SK-N-SH treated with all-trans-retinoic acid at 6 μM for 48 hours (cell line): ENCODE measurements at regions not wholly inside any gene's neighbourhood (a gene's known extent, or its start where the extent isn't known, plus 50 kb on each side); places are given as distances from the start of the nearest gene placed in this dataset.

Experiments used
- ATAC-seq: fragments of 200-7000 bp; cut with Tn5 transposase; 3 replicates; pipeline ENCODE4 v1.9.1; 2020; ENCODE audit warnings: mild to moderate bottlenecking, moderate library complexity
- ARNTL ChIP-seq: fragments of 450-650 bp; formaldehyde crosslinking; IDR thresholded peaks from 2 replicates; pipeline ENCODE4 v1.5.0; 2020; ENCODE audit warnings: low read depth, mild to moderate bottlenecking, moderate library complexity, borderline replicate concordance
- CREB5 ChIP-seq: fragments of 250-450 bp; sonication (Bioruptor Pico); IDR thresholded peaks from 2 replicates; pipeline ENCODE4 v1.5.1; 2020; ENCODE audit warnings: low read depth, mild to moderate bottlenecking, moderate library complexity
- CSDC2 ChIP-seq: fragments of 250-450 bp; sonication (Bioruptor Pico); IDR thresholded peaks from 2 replicates; pipeline ENCODE4 v1.5.0; 2020; ENCODE audit warnings: mild to moderate bottlenecking, moderate library complexity
- CSRNP3 ChIP-seq: fragments of 250-450 bp; sonication (Bioruptor Pico); IDR thresholded peaks from 2 replicates; pipeline ENCODE4 v1.5.1; 2021; ENCODE audit warnings: mild to moderate bottlenecking, moderate library complexity
- ESRRG ChIP-seq: fragments of 250-450 bp; sonication (Bioruptor Pico); IDR thresholded peaks from 2 replicates; pipeline ENCODE4 v1.6.1; 2021; ENCODE audit warnings: mild to moderate bottlenecking
- GLIS3 ChIP-seq: fragments of 250-450 bp; sonication (Bioruptor Pico); IDR thresholded peaks from 2 replicates; pipeline ENCODE4 v1.5.0; 2020; ENCODE audit warnings: mild to moderate bottlenecking, moderate library complexity
- ISL1 ChIP-seq: fragments of 250-450 bp; sonication (Bioruptor Pico); IDR thresholded peaks from 2 replicates; pipeline ENCODE4 v2.1.2; 2022; ENCODE audit warnings: mild to moderate bottlenecking, moderate library complexity
- OSR1 ChIP-seq: fragments of 250-450 bp; sonication (Bioruptor Pico); IDR thresholded peaks from 2 replicates; pipeline ENCODE4 v1.8.0; 2022; ENCODE audit warnings: moderate library complexity, mild to moderate bottlenecking, inconsistent platforms
- POU6F1 ChIP-seq: fragments of 250-450 bp; sonication (Bioruptor Pico); IDR thresholded peaks from 2 replicates; pipeline ENCODE4 v1.8.0; 2021; ENCODE audit warnings: low read depth, mild to moderate bottlenecking, moderate library complexity, borderline replicate concordance
- PPARA ChIP-seq: fragments of 250-450 bp; sonication (Bioruptor Pico); IDR thresholded peaks from 2 replicates; pipeline ENCODE4 v1.5.0; 2020; ENCODE audit warnings: mild to moderate bottlenecking, borderline replicate concordance
- RARB ChIP-seq: fragments of 250-450 bp; sonication (Bioruptor Pico); IDR thresholded peaks from 2 replicates; pipeline ENCODE4 v1.8.0; 2021; ENCODE audit warnings: mild to moderate bottlenecking, moderate library complexity
- TCF4 ChIP-seq: fragments of 250-450 bp; sonication (Bioruptor Pico); IDR thresholded peaks from 2 replicates; pipeline ENCODE4 v1.8.0; 2021; ENCODE audit warnings: mild to moderate bottlenecking, moderate library complexity, borderline replicate concordance
- TOX ChIP-seq: fragments of 250-450 bp; sonication (Bioruptor Pico); IDR thresholded peaks from 2 replicates; pipeline ENCODE4 v1.8.0; 2021; ENCODE audit warnings: mild to moderate bottlenecking, moderate library complexity, borderline replicate concordance
- TSHZ2 ChIP-seq: fragments of 250-450 bp; sonication (Bioruptor Pico); IDR thresholded peaks from 2 replicates; pipeline ENCODE4 v1.5.0; 2020; ENCODE audit warnings: mild to moderate bottlenecking, moderate library complexity
- ZC3H10 ChIP-seq: fragments of 250-450 bp; sonication (Bioruptor Pico); IDR thresholded peaks from 2 replicates; pipeline ENCODE4 v1.5.1; 2021; ENCODE audit warnings: mild to moderate bottlenecking, moderate library complexity
- ZFP3 ChIP-seq: fragments of 250-450 bp; sonication (Bioruptor Pico); IDR thresholded peaks from 2 replicates; pipeline ENCODE4 v1.5.0; 2020; ENCODE audit warnings: mild to moderate bottlenecking, moderate library complexity
- ZFP30 ChIP-seq: fragments of 450-650 bp; formaldehyde crosslinking; IDR thresholded peaks from 2 replicates; pipeline ENCODE4 v1.5.0; 2022; ENCODE audit warnings: mild to moderate bottlenecking, moderate library complexity
- ZNF565 ChIP-seq: fragments of 450-650 bp; formaldehyde crosslinking; conservative IDR thresholded peaks from 2 replicates; pipeline ENCODE4 v1.5.0; 2020; ENCODE audit warnings: low read depth, mild to moderate bottlenecking, moderate library complexity
- ZNF70 ChIP-seq: fragments of 450-650 bp; formaldehyde crosslinking; IDR thresholded peaks from 2 replicates; pipeline ENCODE4 v1.5.0; 2020; ENCODE audit warnings: mild to moderate bottlenecking, moderate library complexity

GRCh38 chr3:184477940-184478339, 83.6 kb upstream of the EPHB3 start:
- no peak for ATAC-seq
- TF ChIP-seq ZNF70 (no peak), TOX (CRISPR knock-in tag) (no peak), CREB5 (no peak), ZC3H10 (CRISPR knock-in tag) (no peak), ZFP3 (CRISPR knock-in tag) (no peak), ISL1 (no peak), ESRRG (no peak)
- TF ChIP-seq, all 23 proteins: peak for 0

GRCh38 chr3:184479426-184480126, 82.0 kb upstream of the EPHB3 start:
- no peak for TF ChIP-seq ZNF70
- no peak for TF ChIP-seq ZFP3 (CRISPR knock-in tag)
- TF ChIP-seq CREB5, result no peak
- TF ChIP-seq TOX (CRISPR knock-in tag), result no peak
- no peak for TF ChIP-seq ZNF565 (CRISPR knock-in tag)
- no peak for TF ChIP-seq OSR1 (CRISPR knock-in tag)
- ATAC-seq, result no peak

GRCh38 chr3:184480831-184481230, 80.8 kb upstream of the EPHB3 start:
- TF ChIP-seq ZNF70, result no peak
- no peak for TF ChIP-seq POU6F1
- no peak for TF ChIP-seq ZFP3 (CRISPR knock-in tag)
- TF ChIP-seq TOX (CRISPR knock-in tag), result no peak
- TF ChIP-seq OSR1 (CRISPR knock-in tag), result no peak
- no peak for TF ChIP-seq PPARA (CRISPR knock-in tag)
- no peak for TF ChIP-seq GLIS3 (CRISPR knock-in tag)
- TF ChIP-seq ZFP30, result no peak
- no peak for TF ChIP-seq RARB (CRISPR knock-in tag)
- no peak for ATAC-seq

- no peak for ATAC-seq
Measured at GRCh38 chr3:184481984-184482671, 79.5 kb upstream of the EPHB3 start.

More at GRCh38 chr3:184481984-184482671, 79.5 kb upstream of the EPHB3 start:
- TF ChIP-seq ZFP3 (CRISPR knock-in tag) (no peak), ARNTL (CRISPR knock-in tag) (no peak), ZFP30 (no peak), PPARA (CRISPR knock-in tag) (no peak), ZC3H10 (CRISPR knock-in tag) (no peak), ZNF70 (no peak), TSHZ2 (CRISPR knock-in tag) (no peak), ESRRG (no peak), ZNF565 (CRISPR knock-in tag) (no peak), CSRNP3 (CRISPR knock-in tag) (no peak), GLIS3 (CRISPR knock-in tag) (no peak), RARB (CRISPR knock-in tag) (no peak), TCF4 (CRISPR knock-in tag) (no peak), CSDC2 (CRISPR knock-in tag) (no peak)
